Sigmoid colon (tissue), 6 donors: ENCODE measurements at regions not wholly inside any gene's neighbourhood (a gene's known extent, or its start where the extent isn't known, plus 50 kb on each side); places are given as distances from the start of the nearest gene placed in this dataset.
"Not testable (repeated sequence)": the region's sequence is repeated elsewhere in the genome, so short reads cannot be mapped to it uniquely, and the experiment has no call there.

Experiments used
- DNase-seq: peaks from one replicate; pipeline ENCODE4 v3.0.0-alpha.2; 2019
- H3K27ac ChIP-seq, 4 donors: fragments of 200-600 bp; sonication (generic); one replicate each; pipeline ENCODE4 v1.5.1; 2016 to 2019; ENCODE audit warnings: mild to moderate bottlenecking in 1 of 4
- H3K27me3 ChIP-seq, 3 donors: fragments of 200-600 bp; sonication (generic); one replicate each; pipeline ENCODE4 v1.5.1; 2019; ENCODE audit warnings: mild to moderate bottlenecking in 1 of 3
- H3K36me3 ChIP-seq, 4 donors: fragments of 200-600 bp; sonication (generic); one replicate each; pipeline ENCODE4 v1.5.1; 2016 to 2019
- H3K4me1 ChIP-seq, 4 donors: fragments of 200-600 bp; sonication (generic); one replicate each; pipeline ENCODE4 v1.5.1; 2017 to 2019
- H3K4me3 ChIP-seq, 4 donors: fragments of 200-600 bp; sonication (generic); one replicate each; pipeline ENCODE4 v1.5.1; 2017 to 2019; ENCODE audit warnings: mild to moderate bottlenecking in 2 of 4, moderate library complexity in 1 of 4
- H3K9me3 ChIP-seq, 4 donors: fragments of 200-600 bp in 3 of 4; sonication (generic) in 3 of 4; one replicate each; pipeline versions ENCODE4 v1.5.1 to v1.6.1; 2013 to 2019
- CTCF ChIP-seq, 4 experiments: fragments of 450-650 bp in 3 of 4; fragments of 200-600 bp in 1 of 4; IDR thresholded peaks; one replicate each; pipeline ENCODE4 v1.5.1; 2016 to 2019; ENCODE audit warnings: antibody characterized with exemption in 4 of 4, mild to moderate bottlenecking in 3 of 4, moderate library complexity in 2 of 4
- EP300 ChIP-seq, 4 donors: sonication (generic); formaldehyde crosslinking; IDR thresholded peaks; one replicate each; pipeline ENCODE4 v1.6.1; 2017; ENCODE audit warnings: antibody characterized with exemption in 4 of 4
- POLR2A ChIP-seq, 2 donors: fragments of 450-650 bp; IDR thresholded peaks; one replicate each; pipeline ENCODE4 v1.6.1; 2016; ENCODE audit warnings: antibody characterized with exemption in 2 of 2, mild to moderate bottlenecking in 2 of 2, moderate library complexity in 2 of 2
- POLR2AphosphoS5 ChIP-seq, 4 donors: sonication (generic); formaldehyde crosslinking; IDR thresholded peaks; one replicate each; pipeline ENCODE4 v1.6.1; 2017; ENCODE audit warnings: antibody characterized with exemption in 4 of 4
- WGBS, 2 donors: extraction: QIAGEN DNeasy Blood & Tissue Kit; methylation state at CpG; one replicate each; pipeline ENCODE4 v1.1.7; 2013; 5-methylcytosine and 5-hydroxymethylcytosine counted together
- intact Hi-C: fragments of 100-400 bp; cut with DNase I; formaldehyde crosslinking; loops from one replicate; pipeline ENCODE4 v1.15.1; 2023
- donor health status: healthy with polysubstance abuse.
- donor health status: healthy.

- no peaks in the 10 kb centered on the region for H3K27me3 ChIP-seq
- no peak overlapping the region for H3K27ac ChIP-seq
- DNase-seq: no peak
- WGBS, 2 donors: 93 to 94% methylated on average over 2 of the region's 2 CpGs
- no peaks in the 10 kb centered on the region for H3K36me3 ChIP-seq
- intact Hi-C loops: no loop called here
- H3K4me3 ChIP-seq: no peak overlapping the region
- TF ChIP-seq EP300 (IDR thresholded peaks at IDR 0.05): no peak
- no peaks in the 10 kb centered on the region for H3K9me3 ChIP-seq
- no peaks in the 10 kb centered on the region for H3K4me1 ChIP-seq
These were observed 278.6 kb downstream of the SIPA1L2 start for GRCh38 chr1:232351335-232351734.

DNA sequence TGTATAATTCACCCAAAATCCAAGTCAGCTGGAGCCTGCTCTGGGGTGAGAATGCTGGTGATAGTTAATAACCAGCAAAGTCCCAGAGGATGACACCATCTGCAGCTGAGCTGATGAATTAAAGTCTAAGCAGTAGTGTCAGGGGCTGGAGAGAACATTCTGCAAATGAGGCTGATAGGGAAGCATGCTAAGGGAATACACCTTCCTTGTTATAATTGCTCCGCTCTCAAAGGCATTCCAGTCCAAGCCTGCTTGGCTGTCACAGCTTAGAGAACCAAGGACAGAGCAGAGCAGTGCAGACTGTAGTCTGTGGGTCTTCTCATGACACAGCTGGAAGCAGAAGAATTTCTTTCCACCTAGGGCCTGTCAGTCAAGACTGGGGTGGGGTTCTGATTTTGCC, 283.1 kb downstream of the SIPA1L2 start:
- Histone ChIP-seq H3K4me3 (no peak overlapping the region), H3K27me3 (no peaks in the 10 kb centered on the region), H3K36me3 (no peaks in the 10 kb centered on the region), H3K27ac (no peak overlapping the region), H3K4me1 (no peaks in the 10 kb centered on the region), H3K9me3 (no peaks in the 10 kb centered on the region)
- intact Hi-C loops: no loop called here
- no peak for TF ChIP-seq EP300 (IDR thresholded peaks at IDR 0.05)
- TF ChIP-seq CTCF (IDR thresholded peaks at IDR 0.05): no peak
- no peak for TF ChIP-seq POLR2AphosphoS5 (IDR thresholded peaks at IDR 0.05)
- TF ChIP-seq POLR2A (IDR thresholded peaks at IDR 0.05): no peak
- 91 to 94% methylated on average over 1 of the region's 1 CpG for WGBS, 2 donors
- no peak for DNase-seq

DNA sequence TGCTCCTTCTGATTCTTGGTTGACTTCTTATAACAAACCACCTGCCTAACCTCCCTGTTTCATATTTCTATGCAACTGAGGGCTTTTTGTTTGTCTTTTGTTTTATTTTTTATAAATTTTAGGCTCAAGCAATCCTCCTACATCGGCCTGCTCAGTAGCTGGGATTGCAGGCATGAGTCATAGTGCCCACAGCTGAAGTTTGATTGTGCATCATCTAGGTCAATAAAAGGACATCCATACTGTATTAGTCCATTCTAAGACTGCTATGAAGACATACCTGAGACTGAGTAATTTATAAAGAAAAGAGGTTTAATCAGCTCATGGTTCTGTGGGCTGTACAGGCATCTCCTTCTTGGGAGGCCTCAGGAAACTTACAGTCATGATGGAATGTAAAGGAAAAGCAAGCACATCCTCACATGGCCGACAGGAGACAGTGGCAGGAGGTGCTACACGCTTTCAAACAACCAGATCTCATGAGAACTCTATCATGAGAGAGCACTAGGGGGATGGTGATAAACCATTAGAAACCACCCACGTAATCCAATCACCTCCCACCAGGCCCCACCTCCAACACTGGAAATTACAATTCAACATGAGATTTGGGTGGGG, 285.0 kb downstream of the SIPA1L2 start:
- Histone ChIP-seq H3K36me3 (no peaks in the 10 kb centered on the region), H3K4me3 (no peak overlapping the region), H3K27ac (no peak overlapping the region), H3K9me3 (no peaks in the 10 kb centered on the region), H3K4me1 (no peaks in the 10 kb centered on the region), H3K27me3 (no peaks in the 10 kb centered on the region)
- TF ChIP-seq EP300 (IDR thresholded peaks at IDR 0.05): no peak
- no peak for TF ChIP-seq CTCF (IDR thresholded peaks at IDR 0.05)
- no peak for TF ChIP-seq POLR2AphosphoS5 (IDR thresholded peaks at IDR 0.05)
- no peak for TF ChIP-seq POLR2A (IDR thresholded peaks at IDR 0.05)
- no peak for DNase-seq
- intact Hi-C loops: no loop called here
- 66 to 83% methylated on average over 4 of the region's 4 CpGs for WGBS, 2 donors

DNA sequence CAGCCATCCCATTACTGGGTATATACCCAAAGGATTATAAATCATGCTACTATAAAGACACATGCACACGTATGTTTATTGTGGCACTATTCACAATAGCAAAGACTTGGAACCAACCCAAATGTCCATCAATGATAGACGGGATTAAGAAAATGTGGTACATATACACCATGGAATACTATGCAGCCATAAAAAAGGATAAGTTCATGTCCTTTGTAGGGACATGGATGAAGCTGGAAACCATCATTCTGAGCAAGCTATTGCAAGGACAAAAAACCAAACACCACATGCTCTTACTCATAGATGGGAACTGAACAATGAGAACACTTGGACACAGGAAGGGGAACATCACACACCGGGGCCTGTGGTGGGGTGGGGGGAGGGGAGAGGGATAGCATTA, 285.7 kb downstream of the SIPA1L2 start:
- intact Hi-C loops, H3K4me3 ChIP-seq, H3K27me3 ChIP-seq, DNase-seq, H3K27ac ChIP-seq, H3K36me3 ChIP-seq, H3K9me3 ChIP-seq, H3K4me1 ChIP-seq: not testable (repeated sequence)
- WGBS, 2 donors: 89 to 92% methylated on average over 1 to 2 of the region's 3 CpGs

DNA sequence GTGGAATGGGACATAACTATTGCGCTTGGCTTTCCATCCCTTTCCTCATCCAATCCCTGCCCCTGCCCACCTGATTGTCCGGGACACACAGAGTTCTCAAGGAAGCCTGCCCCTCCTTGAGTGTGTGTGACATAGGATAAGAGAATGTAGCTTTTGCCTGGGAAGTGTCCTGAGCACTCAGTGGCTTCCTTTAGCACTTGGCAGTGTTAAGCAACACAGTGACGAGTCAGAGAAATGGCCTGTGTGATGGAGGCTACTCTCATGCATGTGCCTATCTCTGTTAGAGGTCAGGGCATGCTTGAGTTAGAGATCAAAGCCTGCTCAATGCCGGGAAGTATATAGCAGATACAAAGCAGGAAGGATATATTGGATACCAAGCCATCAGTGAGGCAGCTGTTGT, 289.5 kb downstream of the SIPA1L2 start:
- Histone ChIP-seq H3K36me3 (no peaks in the 10 kb centered on the region), H3K27ac (no peak overlapping the region), H3K4me3 (no peak overlapping the region), H3K4me1 (no peaks in the 10 kb centered on the region), H3K27me3 (no peaks in the 10 kb centered on the region), H3K9me3 (no peaks in the 10 kb centered on the region)
- 87 to 90% methylated on average over 4 of the region's 4 CpGs for WGBS, 2 donors
- intact Hi-C loops: no loop called here
- TF ChIP-seq CTCF (IDR thresholded peaks at IDR 0.05) (no peak), EP300 (IDR thresholded peaks at IDR 0.05) (no peak), POLR2AphosphoS5 (IDR thresholded peaks at IDR 0.05) (no peak), POLR2A (IDR thresholded peaks at IDR 0.05) (no peak)
- DNase-seq: no peak

DNA sequence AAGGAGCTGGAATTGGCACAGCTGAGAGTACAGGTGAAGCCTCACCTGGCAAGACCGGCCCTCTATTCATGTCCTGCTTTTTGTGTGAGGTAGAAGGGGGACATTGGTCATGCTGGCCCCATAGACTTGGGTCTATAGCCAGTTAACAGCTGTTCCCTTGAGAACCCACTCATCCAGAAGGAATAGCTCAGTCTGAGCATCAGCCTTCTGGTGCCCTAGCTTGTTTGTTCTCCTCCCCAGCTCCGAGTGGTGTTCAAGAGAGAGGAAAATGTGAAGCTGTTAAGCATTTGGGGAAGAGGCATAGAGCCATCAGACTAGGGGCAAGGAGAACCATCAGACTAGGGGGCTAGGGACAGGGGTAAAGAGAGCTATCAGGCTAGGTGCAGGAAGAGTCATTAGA, 290.9 kb downstream of the SIPA1L2 start:
- WGBS, 2 donors: 39 to 73% methylated on average over 2 of the region's 2 CpGs

More for the DNA sequence above, 290.9 kb downstream of the SIPA1L2 start:
- no peaks in the 10 kb centered on the region for H3K36me3 ChIP-seq
- H3K4me3 ChIP-seq: no peak overlapping the region
- no peaks in the 10 kb centered on the region for H3K4me1 ChIP-seq
- TF ChIP-seq POLR2A (IDR thresholded peaks at IDR 0.05) (no peak), CTCF (IDR thresholded peaks at IDR 0.05) (no peak), POLR2AphosphoS5 (IDR thresholded peaks at IDR 0.05) (no peak), EP300 (IDR thresholded peaks at IDR 0.05) (no peak)
- H3K27ac ChIP-seq: no peak overlapping the region
- no peak for DNase-seq
- H3K27me3 ChIP-seq: no peaks in the 10 kb centered on the region
- H3K9me3 ChIP-seq: no peaks in the 10 kb centered on the region
- intact Hi-C loops: no loop called here
